ENCODE measurements at regions not wholly inside any gene's neighbourhood (a gene's known extent, or its start where the extent isn't known, plus 50 kb on each side); places are given as distances from the start of the nearest gene placed in this dataset.

DNA sequence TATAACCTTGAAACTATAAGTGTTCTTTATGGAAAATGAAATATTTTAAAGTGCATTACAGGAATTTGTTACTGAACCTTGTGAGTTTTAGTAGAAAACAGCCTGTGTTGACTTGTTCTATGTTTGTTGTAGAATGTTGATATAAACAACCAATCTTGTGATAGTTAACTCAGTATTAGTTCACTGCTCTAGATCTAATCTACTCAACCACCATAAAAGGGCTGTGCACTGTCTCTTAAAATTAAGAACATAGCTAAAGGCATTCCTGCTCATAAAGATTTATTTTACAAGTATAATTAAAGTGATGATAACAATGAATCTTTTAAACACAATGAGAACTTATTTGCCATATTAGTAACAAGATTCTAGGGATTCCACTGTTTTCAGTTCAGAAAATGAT, 110.5 kb upstream of the KLF7 start:
- TF ChIP-seq, protein P1, sequence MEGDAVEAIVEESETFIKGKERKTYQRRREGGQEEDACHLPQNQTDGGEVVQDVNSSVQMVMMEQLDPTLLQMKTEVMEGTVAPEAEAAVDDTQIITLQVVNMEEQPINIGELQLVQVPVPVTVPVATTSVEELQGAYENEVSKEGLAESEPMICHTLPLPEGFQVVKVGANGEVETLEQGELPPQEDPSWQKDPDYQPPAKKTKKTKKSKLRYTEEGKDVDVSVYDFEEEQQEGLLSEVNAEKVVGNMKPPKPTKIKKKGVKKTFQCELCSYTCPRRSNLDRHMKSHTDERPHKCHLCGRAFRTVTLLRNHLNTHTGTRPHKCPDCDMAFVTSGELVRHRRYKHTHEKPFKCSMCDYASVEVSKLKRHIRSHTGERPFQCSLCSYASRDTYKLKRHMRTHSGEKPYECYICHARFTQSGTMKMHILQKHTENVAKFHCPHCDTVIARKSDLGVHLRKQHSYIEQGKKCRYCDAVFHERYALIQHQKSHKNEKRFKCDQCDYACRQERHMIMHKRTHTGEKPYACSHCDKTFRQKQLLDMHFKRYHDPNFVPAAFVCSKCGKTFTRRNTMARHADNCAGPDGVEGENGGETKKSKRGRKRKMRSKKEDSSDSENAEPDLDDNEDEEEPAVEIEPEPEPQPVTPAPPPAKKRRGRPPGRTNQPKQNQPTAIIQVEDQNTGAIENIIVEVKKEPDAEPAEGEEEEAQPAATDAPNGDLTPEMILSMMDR (IDR thresholded peaks at IDR 0.05; ENCODE audit: insufficient read depth, low read length, poor library complexity, severe bottlenecking) = no peak
- TF ChIP-seq EZH2phosphoT487 (conservative IDR thresholded peaks at IDR 0.05; ENCODE audit: low read length) = no peak

Measured in SU-DHL-6 (cell line).